PC-3 (cell line): ENCODE measurements at regions not wholly inside any gene's neighbourhood (a gene's known extent, or its start where the extent isn't known, plus 50 kb on each side); places are given as distances from the start of the nearest gene placed in this dataset.

Source experiments
- ATAC-seq: fragments of 200-7000 bp; cut with Tn5 transposase; 2 replicates; pipeline ENCODE4 v1.9.1; 2020; ENCODE audit warnings: mild to moderate bottlenecking, moderate library complexity
- BruUV-seq: library from RNA; stranded (reverse); fragments of 400-500 nt; replicated peaks from 2 replicates; lab custom pipeline; 2021; lab: Mats Ljungman, UMichigan
- CTCF ChIA-PET: fragments of 300-600 bp; sonication (Branson Sonifier 250); formaldehyde crosslinking; loops from one replicate; lab custom pipeline; 2022; ENCODE audit warnings: antibody characterized with exemption; lab: Charles Lee
- POLR2A ChIA-PET: fragments of 300-600 bp; sonication (Branson Sonifier 250); formaldehyde crosslinking; loops from one replicate; lab custom pipeline; 2022; ENCODE audit warnings: antibody characterized with exemption; ENCODE audit not compliant: unreplicated experiment; lab: Charles Lee
- DNase-seq: peaks from one replicate; pipeline ENCODE4 v3.0.0-alpha.2; 2015
- H2AFZ ChIP-seq: fragments of 300-600 bp; sonication (generic); 2 replicates; pipeline ENCODE4 v1.6.0; 2016; ENCODE audit warnings: antibody characterized with exemption, low read length
- H3F3A ChIP-seq: fragments of 300-600 bp; sonication (generic); one replicate; pipeline ENCODE4 v1.6.0; 2017; ENCODE audit warnings: antibody characterized with exemption, low read length, control low read depth, mild to moderate bottlenecking; ENCODE audit not compliant: unreplicated experiment
- H3K27ac ChIP-seq: fragments of 300-600 bp; sonication (generic); 2 replicates; pipeline ENCODE4 v1.5.1; 2016; ENCODE audit warnings: mild to moderate bottlenecking, low read length
- H3K27me3 ChIP-seq: fragments of 300-600 bp; sonication (generic); 2 replicates; pipeline ENCODE4 v1.6.1; 2016; ENCODE audit warnings: low read length, mixed read lengths
- H3K36me3 ChIP-seq: fragments of 300-600 bp; sonication (generic); 2 replicates; pipeline ENCODE4 v1.6.1; 2016; ENCODE audit warnings: low read depth, mixed run types, low read length, mixed read lengths
- H3K4me1 ChIP-seq: fragments of 300-600 bp; sonication (generic); 2 replicates; pipeline ENCODE4 v1.5.1; 2016; ENCODE audit warnings: low read length; ENCODE audit not compliant: insufficient read depth
- H3K4me2 ChIP-seq: fragments of 300-600 bp; sonication (generic); 2 replicates; pipeline ENCODE4 v1.6.0; 2016; ENCODE audit warnings: low read length
- H3K4me3 ChIP-seq: fragments of 300-600 bp; sonication (generic); 2 replicates; pipeline ENCODE4 v1.5.1; 2016; ENCODE audit warnings: mild to moderate bottlenecking, low read length, mixed read lengths
- H3K79me2 ChIP-seq: fragments of 300-600 bp; sonication (generic); 2 replicates; pipeline ENCODE4 v1.6.1; 2017; ENCODE audit warnings: low read length, mixed read lengths
- H3K9ac ChIP-seq: fragments of 300-600 bp; sonication (generic); 2 replicates; pipeline ENCODE4 v1.6.0; 2016; ENCODE audit warnings: mild to moderate bottlenecking, low read length
- H3K9me2 ChIP-seq: fragments of 300-600 bp; sonication (generic); replicated peaks from 2 replicates; pipeline ENCODE4 v1.6.1; 2016; ENCODE audit warnings: mixed run types, low read length, mixed read lengths
- H3K9me3 ChIP-seq: fragments of 300-600 bp; sonication (generic); 2 replicates; pipeline ENCODE4 v1.6.1; 2016; ENCODE audit warnings: low read length, mixed read lengths
- H4K20me1 ChIP-seq: fragments of 300-600 bp; sonication (generic); 2 replicates; pipeline ENCODE4 v1.6.1; 2016; ENCODE audit warnings: low read length, mixed read lengths
- EZH2 ChIP-seq: fragments of 300-600 bp; sonication (generic); IDR thresholded peaks from one replicate; pipeline ENCODE4 v1.6.1; 2017; ENCODE audit warnings: antibody characterized with exemption, mild to moderate bottlenecking, low read length; ENCODE audit not compliant: unreplicated experiment
- EZH2phosphoT487 ChIP-seq: fragments of 300-600 bp; sonication (generic); IDR thresholded peaks from 2 replicates; pipeline ENCODE4 v1.6.1; 2018; ENCODE audit warnings: mild to moderate bottlenecking, antibody characterized with exemption, low read length, borderline replicate concordance
- intact Hi-C: fragments of 100-400 bp; cut with micrococcal nuclease; formaldehyde crosslinking; loops from 2 replicates; pipeline ENCODE4 v1.9.0; 2023
- TF ChIP-seq, protein P1 (sequence below): fragments of 300-600 bp; sonication (generic); conservative IDR thresholded peaks from 2 replicates; pipeline ENCODE4 v1.5.1; 2017; ENCODE audit warnings: antibody characterized with exemption, low read depth, mild to moderate bottlenecking, low read length

DNA sequence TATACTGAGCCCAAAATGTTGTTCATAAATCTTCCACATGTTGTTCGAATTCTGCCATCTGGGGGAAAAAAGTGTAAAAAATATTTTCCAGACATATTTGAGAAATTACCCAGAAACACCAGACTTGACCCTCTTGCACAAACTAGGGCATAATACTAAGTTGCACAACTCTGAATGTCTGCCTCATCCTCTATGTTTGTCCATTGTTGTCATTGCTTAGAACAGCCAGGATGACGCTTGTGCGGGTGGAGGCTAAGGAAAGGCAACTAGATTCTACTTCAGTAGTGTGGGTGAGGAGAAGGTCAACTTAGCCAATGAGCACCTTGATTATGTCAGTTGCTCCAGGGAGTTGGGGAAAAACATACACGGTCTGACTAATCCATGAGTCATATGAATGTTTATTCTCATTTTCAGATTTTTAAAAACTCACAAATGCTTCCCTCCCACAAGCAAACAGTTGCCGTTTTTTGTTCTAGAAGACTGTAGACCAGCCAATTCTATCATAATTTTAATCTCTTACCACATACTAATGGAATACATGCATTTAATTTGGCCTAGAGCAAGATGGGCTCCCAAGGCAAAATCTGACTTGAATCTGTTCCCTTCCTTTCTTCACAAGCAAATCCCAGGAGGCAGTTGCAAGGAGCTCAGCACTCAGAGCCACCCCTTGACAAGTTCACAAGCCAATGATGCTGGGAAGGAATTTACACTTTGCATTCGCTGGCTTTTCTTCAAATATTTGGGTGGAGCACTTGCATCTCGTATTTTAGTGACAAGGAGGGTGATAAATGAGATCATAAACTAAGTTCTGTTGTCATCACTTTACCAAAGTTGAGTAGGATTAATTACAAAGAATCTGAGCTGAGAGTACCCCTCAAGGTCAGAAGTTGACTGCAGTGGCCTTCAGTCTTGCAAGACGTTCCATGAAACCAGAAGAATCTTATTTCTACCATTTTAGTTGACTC is 163.2 kb upstream of the TWIST2 start:
- POLR2A ChIA-PET = interaction anchor here (0.6 kb wide), 2 partner anchors 88 to 178 kb away, joined by 3 read pairs; no protein-coding TSS in a partner anchor
- Histone ChIP-seq H3K79me2 (no peaks in the 10 kb centered on the region), H3K9me2 (no peaks in the 10 kb centered on the region), H3F3A (peaks cover 5% of the 10 kb centered on the region), H3K4me2 (peak overlapping the region; percentile 55), H3K27me3 (no peaks in the 10 kb centered on the region), H3K36me3 (no peaks in the 10 kb centered on the region), H3K4me3 (peak overlapping the region; percentile 12; the same call in 1 of the 2 replicates), H3K9me3 (no peaks in the 10 kb centered on the region), H3K9ac (peak overlapping the region; percentile 53), H4K20me1 (no peaks in the 10 kb centered on the region), H3K27ac (peak overlapping the region; percentile 92), H3K4me1 (peaks cover 28% of the 10 kb centered on the region), H2AFZ (peak overlapping the region; percentile 20; the same call in 1 of the 2 replicates)
- CTCF ChIA-PET = interaction anchor here (0.5 to 0.9 kb wide), 3 partner anchors 30 to 125 kb away, joined by 3 to 5 read pairs (median 3); no protein-coding TSS in a partner anchor
- peak; percentile 98 for ATAC-seq
- intact Hi-C loops = loop anchor here (1.0 to 5.0 kb wide), 2 partner anchors 37 to 123 kb away; no protein-coding TSS in a partner anchor
- DNase-seq = peak; percentile 97
- TF ChIP-seq EZH2phosphoT487 = no peak
- TF ChIP-seq, protein P1, sequence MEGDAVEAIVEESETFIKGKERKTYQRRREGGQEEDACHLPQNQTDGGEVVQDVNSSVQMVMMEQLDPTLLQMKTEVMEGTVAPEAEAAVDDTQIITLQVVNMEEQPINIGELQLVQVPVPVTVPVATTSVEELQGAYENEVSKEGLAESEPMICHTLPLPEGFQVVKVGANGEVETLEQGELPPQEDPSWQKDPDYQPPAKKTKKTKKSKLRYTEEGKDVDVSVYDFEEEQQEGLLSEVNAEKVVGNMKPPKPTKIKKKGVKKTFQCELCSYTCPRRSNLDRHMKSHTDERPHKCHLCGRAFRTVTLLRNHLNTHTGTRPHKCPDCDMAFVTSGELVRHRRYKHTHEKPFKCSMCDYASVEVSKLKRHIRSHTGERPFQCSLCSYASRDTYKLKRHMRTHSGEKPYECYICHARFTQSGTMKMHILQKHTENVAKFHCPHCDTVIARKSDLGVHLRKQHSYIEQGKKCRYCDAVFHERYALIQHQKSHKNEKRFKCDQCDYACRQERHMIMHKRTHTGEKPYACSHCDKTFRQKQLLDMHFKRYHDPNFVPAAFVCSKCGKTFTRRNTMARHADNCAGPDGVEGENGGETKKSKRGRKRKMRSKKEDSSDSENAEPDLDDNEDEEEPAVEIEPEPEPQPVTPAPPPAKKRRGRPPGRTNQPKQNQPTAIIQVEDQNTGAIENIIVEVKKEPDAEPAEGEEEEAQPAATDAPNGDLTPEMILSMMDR = no peak
- TF ChIP-seq EZH2 = no peak
- BruUV-seq = TSS peak; percentile 92

DNA sequence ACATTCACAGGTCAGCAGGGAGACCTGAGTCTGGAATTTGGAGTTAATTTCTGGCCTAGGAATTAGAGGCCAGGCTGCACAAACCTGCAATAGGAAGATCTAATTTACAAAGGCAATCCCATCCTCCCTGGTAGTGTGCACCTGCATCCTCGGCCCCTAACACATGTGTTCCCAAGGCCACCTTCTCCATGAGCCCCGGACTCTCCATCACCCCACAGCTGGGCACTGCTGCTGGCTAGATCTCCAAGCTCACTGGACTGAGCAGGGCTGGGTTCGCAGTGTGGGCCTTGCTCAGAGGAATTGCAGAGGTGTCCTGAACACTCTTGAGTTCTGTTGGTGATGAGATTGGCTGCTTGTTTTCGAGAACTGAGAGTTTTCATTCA is 162.6 kb upstream of the TWIST2 start:
- no peaks in the 10 kb centered on the region for H4K20me1 ChIP-seq
- H3K4me2 ChIP-seq = peak overlapping the region; percentile 49
- DNase-seq (no peak), ATAC-seq (no peak)
- H3K27ac ChIP-seq = peak overlapping the region; percentile 92
- H2AFZ ChIP-seq = 0 out of 2 replicates have a peak overlapping the region, but pooled peaks have one; percentile 2
- intact Hi-C loops = no loop called here
- no peaks in the 10 kb centered on the region for H3K79me2 ChIP-seq
- no peaks in the 10 kb centered on the region for H3K36me3 ChIP-seq
- no peak overlapping the region for H3K4me3 ChIP-seq
- BruUV-seq = no TSS peak
- CTCF ChIA-PET = interaction anchor here (0.6 to 0.9 kb wide), 2 partner anchors 100 to 125 kb away, joined by 3 read pairs; no protein-coding TSS in a partner anchor
- H3K9me2 ChIP-seq = no peaks in the 10 kb centered on the region
- peaks cover 5% of the 10 kb centered on the region for H3F3A ChIP-seq
- no peaks in the 10 kb centered on the region for H3K9me3 ChIP-seq
- peak overlapping the region; percentile 44 for H3K9ac ChIP-seq
- H3K27me3 ChIP-seq = no peaks in the 10 kb centered on the region
- POLR2A ChIA-PET = interaction anchor here (0.6 kb wide), 1 partner anchor 88 kb away, joined by 3 read pairs; no protein-coding TSS in a partner anchor
- peaks cover 28% of the 10 kb centered on the region for H3K4me1 ChIP-seq
- no peak for TF ChIP-seq EZH2phosphoT487
- TF ChIP-seq EZH2 = no peak
- TF ChIP-seq, protein P1 = no peak
